GM19467 (cell line): ENCODE measurements at regions not wholly inside any gene's neighbourhood (a gene's known extent, or its start where the extent isn't known, plus 50 kb on each side); places are given as distances from the start of the nearest gene placed in this dataset.
"Not testable (repeated sequence)": the region's sequence is repeated elsewhere in the genome, so short reads cannot be mapped to it uniquely, and the experiment has no call there.

ENCODE experiments used
- ATAC-seq: cut with Tn5 transposase; IDR thresholded peaks from one replicate; pipeline ENCODE4 v1.9.1; 2021; ENCODE audit warnings: mild to moderate bottlenecking, moderate library complexity; ENCODE audit not compliant: unreplicated experiment

- peak; percentile 57 for ATAC-seq
These were observed 95.3 kb upstream of the MAN1A1 start for GRCh38 chr6:119444642-119445557.

- ATAC-seq, result no peak
These were observed 94.6 kb upstream of the MAN1A1 start for GRCh38 chr6:119443993-119444641.

GRCh38 chr6:119442776-119443184 lies 93.2 kb upstream of the MAN1A1 start:
- peak; percentile 66 for ATAC-seq

- ATAC-seq, result no peak
These were observed 91.4 kb upstream of the MAN1A1 start for GRCh38 chr6:119440953-119441352.

- ATAC-seq, result no peak
These were observed 87.0 kb upstream of the MAN1A1 start for GRCh38 chr6:119436583-119436982.

- no peak for ATAC-seq
These were observed 82.2 kb upstream of the MAN1A1 start for GRCh38 chr6:119431799-119432198.

GRCh38 chr6:119430805-119431204 lies 81.2 kb upstream of the MAN1A1 start:
- no peak for ATAC-seq

- ATAC-seq, result no peak
These were observed 79.1 kb upstream of the MAN1A1 start for GRCh38 chr6:119428633-119429032.

GRCh38 chr6:119426619-119427018 lies 77.1 kb upstream of the MAN1A1 start:
- no peak for ATAC-seq

- no peak for ATAC-seq
These were observed 74.4 kb upstream of the MAN1A1 start for GRCh38 chr6:119423996-119424395.

GRCh38 chr6:119418084-119418483 lies 68.5 kb upstream of the MAN1A1 start:
- not testable (repeated sequence) for ATAC-seq

GRCh38 chr6:119407156-119407555 lies 57.6 kb upstream of the MAN1A1 start:
- no peak for ATAC-seq

GRCh38 chr6:119405114-119405513 lies 55.6 kb upstream of the MAN1A1 start:
- not testable (repeated sequence) for ATAC-seq
